ENCODE measurements at regions not wholly inside any gene's neighbourhood (a gene's known extent, or its start where the extent isn't known, plus 50 kb on each side); places are given as distances from the start of the nearest gene placed in this dataset.

DNA sequence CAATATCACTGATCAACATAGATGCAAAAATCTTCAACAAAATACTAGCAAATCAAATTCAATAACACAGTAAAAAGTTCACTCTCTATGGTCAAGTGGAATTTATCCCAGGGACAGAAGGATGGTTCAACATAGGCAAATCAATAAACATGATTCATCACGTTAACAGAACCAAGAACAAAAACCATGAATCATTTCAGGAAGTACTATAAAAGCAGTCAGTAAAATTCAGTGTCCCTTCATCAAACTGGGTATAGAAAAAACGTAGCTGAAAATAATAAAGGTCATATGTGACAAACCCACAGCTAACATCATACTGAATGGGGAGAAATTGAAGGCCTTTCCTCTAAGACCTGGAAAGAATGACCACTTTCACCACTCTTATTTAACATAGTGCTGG lies 172.1 kb downstream of the POLR2M start:
- Histone ChIP-seq H3K27ac (ENCODE audit: low read length) (no peak overlapping the region), H3K4me3 (ENCODE audit: low read depth in 1 of 2, low read length in 2 of 2) (no peak overlapping the region), H4K20me1 (ENCODE audit: insufficient read depth, low read length) (no peaks in the 10 kb centered on the region), H2AFZ (ENCODE audit: low read depth, low read length) (no peak overlapping the region), H3K79me2 (ENCODE audit: insufficient read depth, low read length) (no peaks in the 10 kb centered on the region), H3K27me3 (ENCODE audit: insufficient read depth, low read length, poor library complexity) (peaks cover 17% of the 10 kb centered on the region), H3K4me2 (ENCODE audit: insufficient read depth, low read length) (no peak overlapping the region), H3K9me3 (ENCODE audit: insufficient read depth, low read length, severe bottlenecking) (no peaks in the 10 kb centered on the region), H3K36me3 (ENCODE audit: insufficient read depth, low read length) (no peaks in the 10 kb centered on the region), H3K9ac (ENCODE audit: low read depth, low read length) (no peak overlapping the region), H3K4me1 (ENCODE audit: insufficient read depth, low read length) (no peaks in the 10 kb centered on the region)
- no peak for TF ChIP-seq EZH2 (IDR thresholded peaks at IDR 0.05; ENCODE audit: borderline replicate concordance, low read depth, low read length, severe bottlenecking)
- TF ChIP-seq, protein P1, sequence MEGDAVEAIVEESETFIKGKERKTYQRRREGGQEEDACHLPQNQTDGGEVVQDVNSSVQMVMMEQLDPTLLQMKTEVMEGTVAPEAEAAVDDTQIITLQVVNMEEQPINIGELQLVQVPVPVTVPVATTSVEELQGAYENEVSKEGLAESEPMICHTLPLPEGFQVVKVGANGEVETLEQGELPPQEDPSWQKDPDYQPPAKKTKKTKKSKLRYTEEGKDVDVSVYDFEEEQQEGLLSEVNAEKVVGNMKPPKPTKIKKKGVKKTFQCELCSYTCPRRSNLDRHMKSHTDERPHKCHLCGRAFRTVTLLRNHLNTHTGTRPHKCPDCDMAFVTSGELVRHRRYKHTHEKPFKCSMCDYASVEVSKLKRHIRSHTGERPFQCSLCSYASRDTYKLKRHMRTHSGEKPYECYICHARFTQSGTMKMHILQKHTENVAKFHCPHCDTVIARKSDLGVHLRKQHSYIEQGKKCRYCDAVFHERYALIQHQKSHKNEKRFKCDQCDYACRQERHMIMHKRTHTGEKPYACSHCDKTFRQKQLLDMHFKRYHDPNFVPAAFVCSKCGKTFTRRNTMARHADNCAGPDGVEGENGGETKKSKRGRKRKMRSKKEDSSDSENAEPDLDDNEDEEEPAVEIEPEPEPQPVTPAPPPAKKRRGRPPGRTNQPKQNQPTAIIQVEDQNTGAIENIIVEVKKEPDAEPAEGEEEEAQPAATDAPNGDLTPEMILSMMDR (IDR thresholded peaks at IDR 0.05; ENCODE audit: borderline replicate concordance, extremely low read depth, low read length, poor library complexity, severe bottlenecking) = no peak
- ATAC-seq (ENCODE audit: insufficient read depth, low read depth) (no peak), DNase-seq (no peak)

DNA sequence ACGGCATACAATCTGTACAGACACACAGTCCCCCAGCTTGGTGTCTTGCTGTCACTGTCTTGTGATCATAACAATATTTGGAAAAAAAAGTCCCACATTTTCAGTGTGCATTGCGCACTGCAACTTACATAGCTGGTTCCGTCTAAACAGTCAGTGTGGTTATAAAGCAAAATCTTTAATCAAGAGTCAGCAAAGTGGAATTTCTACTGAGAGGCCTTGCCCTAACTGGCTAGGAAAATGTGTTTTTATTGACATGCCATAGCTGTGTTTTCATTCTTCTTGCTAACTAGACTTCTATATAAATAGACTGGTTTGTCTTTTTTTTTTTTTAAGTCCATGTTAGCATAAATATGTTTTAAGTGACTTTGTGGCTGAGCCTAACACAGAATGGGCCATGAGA lies 174.8 kb downstream of the POLR2M start:
- Histone ChIP-seq H3K36me3 (ENCODE audit: insufficient read depth, low read length) (no peaks in the 10 kb centered on the region), H3K4me3 (ENCODE audit: low read depth in 1 of 2, low read length in 2 of 2) (no peak overlapping the region), H3K4me2 (ENCODE audit: insufficient read depth, low read length) (no peak overlapping the region), H3K27me3 (ENCODE audit: insufficient read depth, low read length, poor library complexity) (peaks cover 12% of the 10 kb centered on the region), H3K9me3 (ENCODE audit: insufficient read depth, low read length, severe bottlenecking) (no peaks in the 10 kb centered on the region), H3K79me2 (ENCODE audit: insufficient read depth, low read length) (no peaks in the 10 kb centered on the region), H3K4me1 (ENCODE audit: insufficient read depth, low read length) (no peaks in the 10 kb centered on the region), H3K9ac (ENCODE audit: low read depth, low read length) (no peak overlapping the region), H4K20me1 (ENCODE audit: insufficient read depth, low read length) (no peaks in the 10 kb centered on the region), H2AFZ (ENCODE audit: low read depth, low read length) (no peak overlapping the region), H3K27ac (ENCODE audit: low read length) (no peak overlapping the region)
- DNase-seq (no peak), ATAC-seq (ENCODE audit: insufficient read depth, low read depth) (no peak)
- no peak for TF ChIP-seq EZH2 (IDR thresholded peaks at IDR 0.05; ENCODE audit: borderline replicate concordance, low read depth, low read length, severe bottlenecking)
- TF ChIP-seq, protein P1 (IDR thresholded peaks at IDR 0.05; ENCODE audit: borderline replicate concordance, extremely low read depth, low read length, poor library complexity, severe bottlenecking) = no peak

DNA sequence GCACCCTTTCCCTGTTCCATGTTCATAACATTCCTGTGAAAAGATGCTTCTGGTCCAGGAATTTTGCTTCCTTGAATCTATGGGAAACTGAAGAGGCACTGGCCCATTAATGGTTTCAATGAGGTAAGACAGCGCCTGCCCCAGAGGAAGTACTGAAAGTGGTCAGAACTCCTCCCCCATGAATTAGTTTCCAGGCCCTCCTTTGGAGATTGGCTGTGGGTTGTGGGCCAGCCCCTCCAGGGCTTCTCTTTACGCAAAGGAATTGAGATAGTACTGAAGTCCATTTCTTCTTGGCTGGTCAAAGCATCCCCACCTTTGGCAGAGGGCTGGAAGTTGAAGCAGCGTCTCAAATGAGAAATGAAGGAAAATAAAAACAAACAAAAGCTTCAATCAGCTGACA lies 175.5 kb downstream of the POLR2M start:
- Histone ChIP-seq H3K27ac (ENCODE audit: low read length) (no peak overlapping the region), H3K9ac (ENCODE audit: low read depth, low read length) (no peak overlapping the region), H3K4me2 (ENCODE audit: insufficient read depth, low read length) (no peak overlapping the region), H3K4me1 (ENCODE audit: insufficient read depth, low read length) (no peaks in the 10 kb centered on the region), H3K79me2 (ENCODE audit: insufficient read depth, low read length) (no peaks in the 10 kb centered on the region), H3K4me3 (ENCODE audit: low read depth in 1 of 2, low read length in 2 of 2) (no peak overlapping the region), H3K9me3 (ENCODE audit: insufficient read depth, low read length, severe bottlenecking) (no peaks in the 10 kb centered on the region), H3K27me3 (ENCODE audit: insufficient read depth, low read length, poor library complexity) (peaks cover 12% of the 10 kb centered on the region), H2AFZ (ENCODE audit: low read depth, low read length) (no peak overlapping the region), H3K36me3 (ENCODE audit: insufficient read depth, low read length) (no peaks in the 10 kb centered on the region), H4K20me1 (ENCODE audit: insufficient read depth, low read length) (no peaks in the 10 kb centered on the region)
- TF ChIP-seq, protein P1 (IDR thresholded peaks at IDR 0.05; ENCODE audit: borderline replicate concordance, extremely low read depth, low read length, poor library complexity, severe bottlenecking) = no peak
- TF ChIP-seq EZH2 (IDR thresholded peaks at IDR 0.05; ENCODE audit: borderline replicate concordance, low read depth, low read length, severe bottlenecking) = no peak
- no peak for ATAC-seq (ENCODE audit: insufficient read depth, low read depth)
- no peak for DNase-seq

DNA sequence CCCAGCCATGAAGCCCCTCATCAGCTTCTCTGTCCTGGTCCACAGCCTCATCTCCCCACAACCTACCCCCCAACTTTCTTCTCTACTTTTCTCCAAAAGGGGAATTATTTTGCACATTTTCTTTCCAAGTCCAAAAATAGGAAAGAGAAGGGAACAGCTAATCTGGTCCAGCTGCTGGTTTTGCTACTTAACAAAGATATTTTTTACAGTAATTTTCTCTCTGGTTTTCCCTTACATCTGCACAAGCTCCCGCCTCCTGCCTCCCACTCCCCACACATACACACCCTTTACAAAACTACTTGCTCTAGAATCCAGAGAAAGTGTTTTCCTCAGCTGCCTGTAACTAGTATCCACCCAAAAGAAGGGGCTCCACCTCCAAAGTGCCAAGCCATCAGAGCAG lies 177.2 kb downstream of the POLR2M start:
- ATAC-seq (ENCODE audit: insufficient read depth, low read depth) (no peak), DNase-seq (no peak)
- Histone ChIP-seq H3K27me3 (ENCODE audit: insufficient read depth, low read length, poor library complexity) (peaks cover 12% of the 10 kb centered on the region), H3K9me3 (ENCODE audit: insufficient read depth, low read length, severe bottlenecking) (no peaks in the 10 kb centered on the region), H3K79me2 (ENCODE audit: insufficient read depth, low read length) (no peaks in the 10 kb centered on the region), H2AFZ (ENCODE audit: low read depth, low read length) (no peak overlapping the region), H3K9ac (ENCODE audit: low read depth, low read length) (no peak overlapping the region), H3K27ac (ENCODE audit: low read length) (no peak overlapping the region), H3K4me2 (ENCODE audit: insufficient read depth, low read length) (no peak overlapping the region), H3K4me1 (ENCODE audit: insufficient read depth, low read length) (no peaks in the 10 kb centered on the region), H3K4me3 (ENCODE audit: low read depth in 1 of 2, low read length in 2 of 2) (no peak overlapping the region), H4K20me1 (ENCODE audit: insufficient read depth, low read length) (no peaks in the 10 kb centered on the region), H3K36me3 (ENCODE audit: insufficient read depth, low read length) (no peaks in the 10 kb centered on the region)
- no peak for TF ChIP-seq EZH2 (IDR thresholded peaks at IDR 0.05; ENCODE audit: borderline replicate concordance, low read depth, low read length, severe bottlenecking)
- TF ChIP-seq, protein P1 (IDR thresholded peaks at IDR 0.05; ENCODE audit: borderline replicate concordance, extremely low read depth, low read length, poor library complexity, severe bottlenecking) = no peak
